ENCODE measurements at regions not wholly inside any gene's neighbourhood (a gene's known extent, or its start where the extent isn't known, plus 50 kb on each side); places are given as distances from the start of the nearest gene placed in this dataset.
"Not testable (repeated sequence)": the region's sequence is repeated elsewhere in the genome, so short reads cannot be mapped to it uniquely, and the experiment has no call there.

DNA sequence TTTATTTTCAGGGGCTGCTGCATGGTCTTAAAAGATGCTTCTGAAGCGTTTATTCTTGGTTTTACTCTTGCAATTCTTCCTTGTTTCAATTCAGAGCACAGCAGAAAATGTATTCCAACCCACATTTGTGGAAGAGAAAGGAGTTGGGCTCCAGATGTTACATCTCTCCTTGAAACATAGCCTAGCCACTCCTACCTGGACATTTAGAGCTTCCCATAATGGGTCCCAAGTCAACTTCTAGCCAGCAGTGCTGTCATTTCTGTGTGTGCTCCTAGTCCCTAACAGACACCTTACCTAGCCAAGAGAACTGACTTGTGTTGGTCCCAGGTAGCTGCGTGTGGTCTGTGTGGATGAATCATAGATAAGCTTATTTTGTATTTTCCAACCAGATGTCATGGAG lies 61.2 kb upstream of the ANKRD55 start:
- DNase-seq (ENCODE audit: low spot score), result no peak
- Histone ChIP-seq H3K9me2 (replicated peaks; ENCODE audit: insufficient read depth) (no peaks in the 10 kb centered on the region), H2AFZ (no peak overlapping the region), H3K27ac (no peak overlapping the region), H3K27me3 (no peaks in the 10 kb centered on the region), H3K4me3 (no peak overlapping the region), H3K79me2 (no peaks in the 10 kb centered on the region), H3K36me3 (replicated peaks; ENCODE audit: insufficient read depth, low read depth) (no peaks in the 10 kb centered on the region), H3K4me1 (ENCODE audit: insufficient read depth) (no peaks in the 10 kb centered on the region), H4K20me1 (ENCODE audit: insufficient read depth, poor library complexity, severe bottlenecking) (no peaks in the 10 kb centered on the region), H3K4me2 (no peak overlapping the region), H3K9me3 (ENCODE audit: low read depth) (no peaks in the 10 kb centered on the region)
- 93% methylated on average over 2 of the region's 2 CpGs for WGBS (ENCODE audit: low lambda C conversion rate, missing lambda C conversion rate)
- TF ChIP-seq, protein P1, sequence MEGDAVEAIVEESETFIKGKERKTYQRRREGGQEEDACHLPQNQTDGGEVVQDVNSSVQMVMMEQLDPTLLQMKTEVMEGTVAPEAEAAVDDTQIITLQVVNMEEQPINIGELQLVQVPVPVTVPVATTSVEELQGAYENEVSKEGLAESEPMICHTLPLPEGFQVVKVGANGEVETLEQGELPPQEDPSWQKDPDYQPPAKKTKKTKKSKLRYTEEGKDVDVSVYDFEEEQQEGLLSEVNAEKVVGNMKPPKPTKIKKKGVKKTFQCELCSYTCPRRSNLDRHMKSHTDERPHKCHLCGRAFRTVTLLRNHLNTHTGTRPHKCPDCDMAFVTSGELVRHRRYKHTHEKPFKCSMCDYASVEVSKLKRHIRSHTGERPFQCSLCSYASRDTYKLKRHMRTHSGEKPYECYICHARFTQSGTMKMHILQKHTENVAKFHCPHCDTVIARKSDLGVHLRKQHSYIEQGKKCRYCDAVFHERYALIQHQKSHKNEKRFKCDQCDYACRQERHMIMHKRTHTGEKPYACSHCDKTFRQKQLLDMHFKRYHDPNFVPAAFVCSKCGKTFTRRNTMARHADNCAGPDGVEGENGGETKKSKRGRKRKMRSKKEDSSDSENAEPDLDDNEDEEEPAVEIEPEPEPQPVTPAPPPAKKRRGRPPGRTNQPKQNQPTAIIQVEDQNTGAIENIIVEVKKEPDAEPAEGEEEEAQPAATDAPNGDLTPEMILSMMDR (IDR thresholded peaks at IDR 0.05; ENCODE audit: poor library complexity), result no peak
- TF ChIP-seq EZH2phosphoT487 (IDR thresholded peaks at IDR 0.05; ENCODE audit: low read depth, severe bottlenecking, unreplicated experiment) (no peak), EZH2 (IDR thresholded peaks at IDR 0.05; ENCODE audit: borderline replicate concordance) (no peak)

DNA sequence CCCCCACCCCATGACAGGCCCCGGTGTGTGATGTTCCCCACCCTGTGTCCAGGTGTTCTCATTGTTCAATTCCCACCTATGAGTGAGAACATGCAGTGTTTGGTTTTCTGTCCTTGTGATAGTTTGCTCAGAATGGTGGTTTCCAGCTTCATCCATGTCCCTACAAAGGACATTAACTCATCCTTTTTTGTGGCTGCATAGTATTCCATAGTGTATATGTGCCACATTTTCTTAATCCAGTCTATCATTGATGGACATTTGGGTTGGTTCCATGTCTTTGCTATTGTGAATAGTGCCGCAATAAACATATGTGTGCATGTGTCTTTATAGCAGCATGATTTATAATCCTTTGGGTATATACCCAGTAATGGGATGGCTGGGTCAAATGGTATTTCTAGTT lies 59.7 kb upstream of the ANKRD55 start:
- not testable (repeated sequence) for H3K27me3 ChIP-seq; H3K79me2 ChIP-seq; DNase-seq (ENCODE audit: low spot score); H3K36me3 ChIP-seq (replicated peaks; ENCODE audit: insufficient read depth, low read depth); H3K4me2 ChIP-seq; H3K27ac ChIP-seq; H3K4me3 ChIP-seq; H3K9me2 ChIP-seq (replicated peaks; ENCODE audit: insufficient read depth); H4K20me1 ChIP-seq (ENCODE audit: insufficient read depth, poor library complexity, severe bottlenecking); H3K9me3 ChIP-seq (ENCODE audit: low read depth); H2AFZ ChIP-seq; H3K4me1 ChIP-seq (ENCODE audit: insufficient read depth)
- WGBS (ENCODE audit: low lambda C conversion rate, missing lambda C conversion rate), result 90% methylated on average over 2 of the region's 2 CpGs

DNA sequence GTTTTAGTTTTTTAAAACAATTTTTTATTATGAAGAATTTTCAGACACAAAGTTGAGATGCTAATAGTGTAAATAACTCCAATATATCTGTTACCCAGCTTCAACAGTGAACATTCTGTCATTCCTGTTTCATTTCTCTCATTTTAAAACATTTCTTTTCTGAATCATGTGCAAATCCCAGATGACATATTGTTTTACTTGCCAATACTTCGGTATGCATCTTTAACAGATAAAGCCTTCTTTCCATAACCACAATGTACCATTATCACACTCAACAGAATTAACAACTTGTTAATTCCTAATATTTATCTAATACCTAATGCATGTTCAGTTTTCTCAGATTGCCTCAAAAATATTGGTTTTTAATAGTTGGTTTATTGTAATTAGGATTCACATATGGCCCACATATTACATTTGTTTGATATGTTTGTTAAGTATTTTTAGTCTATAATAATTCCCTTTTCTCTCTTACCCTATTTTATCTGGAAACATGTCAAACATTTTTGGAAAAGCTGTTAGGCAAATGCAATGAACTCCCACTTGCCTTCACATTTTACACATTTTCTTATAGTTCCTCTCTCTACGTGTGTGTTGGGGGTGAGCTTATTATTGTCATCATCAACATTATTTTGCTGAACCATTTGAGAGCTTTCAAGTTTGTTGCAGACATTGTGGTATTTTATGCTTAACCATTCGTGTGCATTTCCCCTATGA lies 58.7 kb upstream of the ANKRD55 start:
- H3K27me3 ChIP-seq, result no peaks in the 10 kb centered on the region

DNA sequence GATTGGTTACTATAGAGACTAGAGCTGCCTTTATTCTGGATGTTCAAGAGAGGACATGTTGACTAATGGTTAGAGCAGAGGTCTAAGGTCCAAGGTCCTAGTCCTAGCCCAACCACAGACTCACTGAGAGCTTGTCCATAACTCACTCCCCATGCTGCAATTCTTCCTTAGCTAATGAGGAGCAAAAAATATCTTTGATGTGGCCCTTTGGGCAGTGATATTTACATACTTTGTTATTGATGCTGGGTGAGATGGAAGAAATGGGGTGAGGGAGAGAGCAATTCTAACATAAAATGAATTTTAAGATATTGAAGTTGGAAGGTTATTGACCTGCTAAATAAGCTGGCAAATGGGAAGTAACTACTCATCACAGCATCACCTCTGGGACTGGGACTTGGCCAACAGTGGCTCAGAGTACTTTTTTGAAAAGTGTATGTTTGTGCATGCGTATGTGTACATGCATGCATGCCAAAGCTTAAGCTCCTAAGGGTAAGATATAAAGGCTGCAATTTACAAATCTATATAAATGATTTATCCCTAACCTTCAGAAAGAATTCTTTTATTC lies 58.0 kb upstream of the ANKRD55 start:
- no peaks in the 10 kb centered on the region for H3K9me2 ChIP-seq (replicated peaks; ENCODE audit: insufficient read depth)
- no peak overlapping the region for H3K4me2 ChIP-seq
- peaks cover 6% of the 10 kb centered on the region for H3K4me1 ChIP-seq (ENCODE audit: insufficient read depth)

More for the DNA sequence above, 58.7 kb upstream of the ANKRD55 start:
- DNase-seq (ENCODE audit: low spot score), result no peak
- H3K4me2 ChIP-seq, result no peak overlapping the region
- no peak overlapping the region for H2AFZ ChIP-seq
- H4K20me1 ChIP-seq (ENCODE audit: insufficient read depth, poor library complexity, severe bottlenecking), result no peaks in the 10 kb centered on the region
- H3K36me3 ChIP-seq (replicated peaks; ENCODE audit: insufficient read depth, low read depth), result no peaks in the 10 kb centered on the region
- no peak for TF ChIP-seq EZH2 (IDR thresholded peaks at IDR 0.05; ENCODE audit: borderline replicate concordance)
- 69% methylated on average over 3 of the region's 3 CpGs for WGBS (ENCODE audit: low lambda C conversion rate, missing lambda C conversion rate)
- no peak overlapping the region for H3K27ac ChIP-seq
- H3K9me3 ChIP-seq (ENCODE audit: low read depth), result no peaks in the 10 kb centered on the region
- no peaks in the 10 kb centered on the region for H3K9me2 ChIP-seq (replicated peaks; ENCODE audit: insufficient read depth)
- peaks cover 6% of the 10 kb centered on the region for H3K4me1 ChIP-seq (ENCODE audit: insufficient read depth)
- no peak overlapping the region for H3K4me3 ChIP-seq
- H3K79me2 ChIP-seq, result no peaks in the 10 kb centered on the region

More for the DNA sequence above, 58.0 kb upstream of the ANKRD55 start:
- Histone ChIP-seq H3K4me3 (no peak overlapping the region), H4K20me1 (ENCODE audit: insufficient read depth, poor library complexity, severe bottlenecking) (no peaks in the 10 kb centered on the region), H3K9me3 (ENCODE audit: low read depth) (no peaks in the 10 kb centered on the region), H3K27me3 (no peaks in the 10 kb centered on the region), H3K79me2 (no peaks in the 10 kb centered on the region), H3K36me3 (replicated peaks; ENCODE audit: insufficient read depth, low read depth) (no peaks in the 10 kb centered on the region), H3K27ac (peak overlapping the region; percentile 11), H2AFZ (no peak overlapping the region)
- DNase-seq (ENCODE audit: low spot score), result no peak
- TF ChIP-seq, protein P1 (IDR thresholded peaks at IDR 0.05; ENCODE audit: poor library complexity), result no peak
- TF ChIP-seq EZH2phosphoT487 (IDR thresholded peaks at IDR 0.05; ENCODE audit: low read depth, severe bottlenecking, unreplicated experiment) (no peak), EZH2 (IDR thresholded peaks at IDR 0.05; ENCODE audit: borderline replicate concordance) (no peak)
- 56% methylated on average over 1 of the region's 1 CpG for WGBS (ENCODE audit: low lambda C conversion rate, missing lambda C conversion rate)
